Endothelial cell of umbilical vein (primary cell): ENCODE measurements at regions not wholly inside any gene's neighbourhood (a gene's known extent, or its start where the extent isn't known, plus 50 kb on each side); places are given as distances from the start of the nearest gene placed in this dataset.

Experiments
- BruUV-seq: library from RNA; stranded (reverse); fragments of 400-500 nt; replicated peaks from 2 replicates; lab custom pipeline; 2021; lab: Mats Ljungman, UMichigan
- CTCF ChIA-PET: fragments of 300-600, 350-600 bp; sonication (Branson Sonifier 250); formaldehyde crosslinking; loops from one replicate; lab custom pipeline; 2021; ENCODE audit warnings: antibody characterized with exemption, inconsistent platforms; lab: Charles Lee
- POLR2A ChIA-PET: fragments of 300-600, 350-600 bp; sonication (Branson Sonifier 250); formaldehyde crosslinking; loops from one replicate; lab custom pipeline; 2021; ENCODE audit warnings: antibody characterized with exemption, inconsistent platforms; lab: Charles Lee
- DNase-seq: peaks from one replicate; pipeline ENCODE4 v3.0.0-alpha.2; 2011; ENCODE audit warnings: low read depth, low spot score
- FAIRE-seq: peaks from 2 replicates; lab custom pipeline; 2011; peaks lifted over from hg19 to GRCh38; lab: Jason Lieb, UNC
- H2AFZ ChIP-seq: 2 replicates; pipeline ENCODE4 v1.6.0; 2012; ENCODE audit warnings: low read depth, low read length, control low read depth, inconsistent platforms
- H3K27ac ChIP-seq: 2 replicates; pipeline ENCODE4 v1.5.1; 2011; ENCODE audit warnings: low read depth, mild to moderate bottlenecking, control low read depth, low read length, moderate library complexity; ENCODE audit not compliant: insufficient read depth
- H3K27me3 ChIP-seq, 2 experiments: 2 replicates each; pipeline versions ENCODE4 v1.6.0 to v1.6.1; 2011; ENCODE audit warnings: low read length in 2 of 2, mixed read lengths in 1 of 2; ENCODE audit not compliant: control insufficient read depth in 2 of 2, insufficient read depth in 2 of 2
- H3K36me3 ChIP-seq, 2 experiments: 2 replicates in 1 of 2; 3 replicates in 1 of 2; pipeline ENCODE4 v1.5.1; 2011; ENCODE audit warnings: low read length in 2 of 2, mild to moderate bottlenecking in 1 of 2, moderate library complexity in 1 of 2; ENCODE audit not compliant: control insufficient read depth in 2 of 2, insufficient read depth in 2 of 2; ENCODE audit errors: extremely low read depth in 1 of 2
- H3K4me1 ChIP-seq: 3 replicates; pipeline ENCODE4 v1.5.1; 2011; ENCODE audit warnings: mild to moderate bottlenecking, low read length; ENCODE audit not compliant: control insufficient read depth, insufficient read depth; ENCODE audit errors: extremely low read depth
- H3K4me2 ChIP-seq: 2 replicates; pipeline ENCODE4 v1.6.1; 2011; ENCODE audit warnings: low read length, control low read depth, mixed read lengths; ENCODE audit not compliant: insufficient read depth
- H3K4me3 ChIP-seq, 3 experiments: fragments of 200-600 bp in 1 of 3; sonication (generic), shearing (Covaris generic) in 1 of 3; replicated peaks in 1 of 3; 2 replicates each; pipeline ENCODE4 v1.5.1; 2011 to 2016; ENCODE audit warnings: control low read depth in 3 of 3, low read length in 3 of 3, mild to moderate bottlenecking in 2 of 3, inconsistent platforms in 1 of 3, low read depth in 1 of 3, moderate library complexity in 1 of 3; ENCODE audit not compliant: insufficient read depth in 1 of 3
- H3K79me2 ChIP-seq: 2 replicates; pipeline ENCODE4 v1.6.0; 2012; ENCODE audit warnings: low read length, inconsistent platforms; ENCODE audit not compliant: control insufficient read depth, insufficient read depth
- H3K9ac ChIP-seq: replicated peaks from 2 replicates; pipeline ENCODE3; 2011; ENCODE audit warnings: low read length, control low read depth; ENCODE audit not compliant: insufficient read depth; ENCODE audit errors: extremely low read depth
- H3K9me1 ChIP-seq: replicated peaks from 3 replicates; pipeline ENCODE4 v1.6.0; 2011; ENCODE audit warnings: mild to moderate bottlenecking, low read length; ENCODE audit not compliant: control insufficient read depth, insufficient read depth; ENCODE audit errors: extremely low read depth
- H3K9me3 ChIP-seq: replicated peaks from 2 replicates; pipeline ENCODE4 v1.5.1; 2012; ENCODE audit warnings: low read length, inconsistent platforms; ENCODE audit not compliant: control insufficient read depth, insufficient read depth
- H4K20me1 ChIP-seq: replicated peaks from 2 replicates; pipeline ENCODE3; 2011; ENCODE audit warnings: mild to moderate bottlenecking, low read length; ENCODE audit not compliant: control insufficient read depth, insufficient read depth; ENCODE audit errors: extremely low read depth
- EZH2 ChIP-seq: IDR thresholded peaks from 2 replicates; pipeline ENCODE4 v1.6.1; 2012; ENCODE audit warnings: borderline replicate concordance, low read depth, mild to moderate bottlenecking, moderate library complexity, low read length, inconsistent platforms; ENCODE audit not compliant: severe bottlenecking
- FOS ChIP-seq: IDR thresholded peaks from 2 replicates; pipeline ENCODE4 v1.6.1; 2011; ENCODE audit warnings: mild to moderate bottlenecking, low read length, moderate library complexity, borderline replicate concordance; ENCODE audit not compliant: insufficient read depth
- GATA2 ChIP-seq: IDR thresholded peaks from 2 replicates; pipeline ENCODE4 v1.7.0; 2011; ENCODE audit warnings: low read depth, mild to moderate bottlenecking, moderate library complexity, mixed read lengths, low read length; ENCODE audit not compliant: insufficient read length, insufficient read depth
- JUN ChIP-seq: IDR thresholded peaks from 2 replicates; pipeline ENCODE4 v1.6.1; 2011; ENCODE audit warnings: borderline replicate concordance, low read depth; ENCODE audit not compliant: insufficient read length, insufficient read depth
- MYC ChIP-seq: IDR thresholded peaks from one replicate; pipeline ENCODE4 v1.6.1; 2011; ENCODE audit warnings: mild to moderate bottlenecking, low read depth, low read length
- POLR2A ChIP-seq: IDR thresholded peaks from 2 replicates; pipeline ENCODE4 v1.6.1; 2012; ENCODE audit warnings: low read depth, mild to moderate bottlenecking, control low read depth, low read length
- POLR2AphosphoS5 ChIP-seq: IDR thresholded peaks from 2 replicates; pipeline ENCODE4 v1.6.1; 2012; ENCODE audit warnings: low read depth, mild to moderate bottlenecking, control low read depth, low read length, moderate library complexity; ENCODE audit not compliant: insufficient read depth
- dilution Hi-C: fragments of 300-500 bp; cut with MboI; formaldehyde crosslinking; loops from one replicate; pipeline ENCODE4 v1.15.0; 2019; ENCODE audit warnings: low sequenced_read_pairs; ENCODE audit not compliant: extremely low pct_ligation_motif_present
- intact Hi-C: fragments of 100-400 bp; cut with micrococcal nuclease; formaldehyde crosslinking; loops from one replicate; pipeline ENCODE4 v1.10.0; 2022
- TF ChIP-seq, protein P1 (sequence below): IDR thresholded peaks from 2 replicates; pipeline ENCODE4 v1.6.1; 2011; ENCODE audit not compliant: insufficient read depth, insufficient read length
- TF ChIP-seq, protein P2 (sequence below), 2 donors: IDR thresholded peaks; 1 replicate in 1 of 2; 2 replicates in 1 of 2; pipeline ENCODE4 v1.5.1; 2011; ENCODE audit warnings: low read length in 2 of 2, mild to moderate bottlenecking in 2 of 2, moderate library complexity in 2 of 2, control low read depth in 1 of 2, inconsistent platforms in 1 of 2, low read depth in 1 of 2; ENCODE audit not compliant: insufficient read depth in 1 of 2; ENCODE audit errors: extremely low read depth in 1 of 2

DNA sequence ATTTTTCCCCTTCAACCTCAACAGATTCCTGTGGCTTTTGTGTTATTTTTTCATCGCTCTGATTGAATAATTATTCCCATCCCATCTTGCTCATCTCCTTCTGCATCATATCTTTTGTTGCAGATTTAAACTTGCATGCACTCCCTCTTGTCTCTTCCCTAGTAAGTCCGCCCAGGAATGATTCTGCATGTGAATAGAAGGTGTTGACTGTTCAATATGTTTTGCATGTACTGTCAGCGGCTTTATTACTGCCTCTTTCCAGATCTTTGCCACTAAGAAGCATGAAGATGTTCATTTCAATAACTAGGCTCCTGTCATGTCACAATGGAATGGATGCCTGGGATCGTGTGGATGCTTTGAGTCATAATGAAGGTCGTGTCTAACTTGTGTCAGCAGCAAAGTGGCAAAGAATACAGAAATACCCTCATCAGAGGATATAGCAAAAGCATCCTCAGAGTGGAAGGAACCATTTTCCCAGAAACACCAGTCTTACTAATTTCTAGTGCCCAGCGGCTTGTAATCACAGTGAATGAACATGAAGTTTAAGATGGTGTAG is 62.6 kb upstream of the SEM1 start:
- Histone ChIP-seq H3K4me3 (no peak overlapping the region), H3K36me3 (no peaks in the 10 kb centered on the region), H2AFZ (no peak overlapping the region), H3K79me2 (no peaks in the 10 kb centered on the region), H3K27ac (no peak overlapping the region), H4K20me1 (no peaks in the 10 kb centered on the region), H3K9me1 (no peaks in the 10 kb centered on the region), H3K27me3 (peaks cover 0 to 3% of the 10 kb centered on the region in 2 experiments), H3K9ac (no peak overlapping the region), H3K9me3 (no peaks in the 10 kb centered on the region), H3K4me2 (no peak overlapping the region), H3K4me1 (no peaks in the 10 kb centered on the region)
- ChIA-PET CTCF (no interaction called here), POLR2A (no interaction called here)
- FAIRE-seq = no peak
- dilution Hi-C loops (no loop called here), intact Hi-C loops (loop anchor here (10.0 kb wide), 1 partner anchor 857 kb away; no protein-coding TSS in a partner anchor)
- BruUV-seq = no TSS peak
- DNase-seq = no peak
- TF ChIP-seq MYC (no peak), FOS (no peak), JUN (no peak), EZH2 (no peak), POLR2A (no peak), GATA2 (no peak), POLR2AphosphoS5 (no peak)
- TF ChIP-seq, protein P1, sequence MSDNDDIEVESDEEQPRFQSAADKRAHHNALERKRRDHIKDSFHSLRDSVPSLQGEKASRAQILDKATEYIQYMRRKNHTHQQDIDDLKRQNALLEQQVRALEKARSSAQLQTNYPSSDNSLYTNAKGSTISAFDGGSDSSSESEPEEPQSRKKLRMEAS = no peak
- TF ChIP-seq, protein P2, sequence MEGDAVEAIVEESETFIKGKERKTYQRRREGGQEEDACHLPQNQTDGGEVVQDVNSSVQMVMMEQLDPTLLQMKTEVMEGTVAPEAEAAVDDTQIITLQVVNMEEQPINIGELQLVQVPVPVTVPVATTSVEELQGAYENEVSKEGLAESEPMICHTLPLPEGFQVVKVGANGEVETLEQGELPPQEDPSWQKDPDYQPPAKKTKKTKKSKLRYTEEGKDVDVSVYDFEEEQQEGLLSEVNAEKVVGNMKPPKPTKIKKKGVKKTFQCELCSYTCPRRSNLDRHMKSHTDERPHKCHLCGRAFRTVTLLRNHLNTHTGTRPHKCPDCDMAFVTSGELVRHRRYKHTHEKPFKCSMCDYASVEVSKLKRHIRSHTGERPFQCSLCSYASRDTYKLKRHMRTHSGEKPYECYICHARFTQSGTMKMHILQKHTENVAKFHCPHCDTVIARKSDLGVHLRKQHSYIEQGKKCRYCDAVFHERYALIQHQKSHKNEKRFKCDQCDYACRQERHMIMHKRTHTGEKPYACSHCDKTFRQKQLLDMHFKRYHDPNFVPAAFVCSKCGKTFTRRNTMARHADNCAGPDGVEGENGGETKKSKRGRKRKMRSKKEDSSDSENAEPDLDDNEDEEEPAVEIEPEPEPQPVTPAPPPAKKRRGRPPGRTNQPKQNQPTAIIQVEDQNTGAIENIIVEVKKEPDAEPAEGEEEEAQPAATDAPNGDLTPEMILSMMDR (IDR thresholded peaks at IDR 0.05; ENCODE audit: extremely low read depth in 1 of 2, insufficient read depth in 1 of 2, low read depth in 1 of 2, low read length in 2 of 2) = no peak
